ENCODE measurements at regions not wholly inside any gene's neighbourhood (a gene's known extent, or its start where the extent isn't known, plus 50 kb on each side); places are given as distances from the start of the nearest gene placed in this dataset.

GRCh38 chr2:144876013-144876412, 356.1 kb upstream of the ZEB2 start:
- DNase-seq (ENCODE audit: low read depth) = no peak

GRCh38 chr2:144875290-144875969, 355.5 kb upstream of the ZEB2 start:
- no peak for DNase-seq (ENCODE audit: low read depth)

- DNase-seq (ENCODE audit: low read depth) = no peak
Observed at GRCh38 chr2:144865670-144866069, 345.8 kb upstream of the ZEB2 start.

DNA sequence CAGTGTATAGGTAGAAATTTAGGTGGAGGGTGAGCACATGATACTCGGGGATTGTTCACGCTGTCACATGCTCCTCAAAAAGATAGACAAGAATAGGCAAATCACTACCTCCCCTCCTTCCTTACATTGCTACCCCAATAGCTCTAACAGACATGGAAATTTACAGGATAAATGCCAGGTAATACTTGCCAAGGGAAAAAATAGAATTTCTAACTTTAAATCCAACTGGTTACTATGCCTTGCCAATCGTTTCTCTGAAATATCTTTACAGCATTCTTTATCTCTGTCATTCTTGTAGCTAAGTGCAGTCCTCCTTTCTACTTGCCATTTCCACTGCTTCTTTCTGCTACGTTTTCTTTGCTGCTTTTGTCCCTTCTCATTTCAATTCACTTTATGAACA, 339.8 kb upstream of the ZEB2 start:
- no peak for DNase-seq (ENCODE audit: low read depth)

GRCh38 chr2:144858211-144858610, 338.3 kb upstream of the ZEB2 start:
- DNase-seq (ENCODE audit: low read depth) = no peak

- DNase-seq (ENCODE audit: low read depth) = no peak
Observed at GRCh38 chr2:144854596-144854995, 334.7 kb upstream of the ZEB2 start.

GRCh38 chr2:144849612-144850011, 329.7 kb upstream of the ZEB2 start:
- no peak for DNase-seq (ENCODE audit: low read depth)

GRCh38 chr2:144848423-144848822, 328.5 kb upstream of the ZEB2 start:
- no peak for DNase-seq (ENCODE audit: low read depth)

DNA sequence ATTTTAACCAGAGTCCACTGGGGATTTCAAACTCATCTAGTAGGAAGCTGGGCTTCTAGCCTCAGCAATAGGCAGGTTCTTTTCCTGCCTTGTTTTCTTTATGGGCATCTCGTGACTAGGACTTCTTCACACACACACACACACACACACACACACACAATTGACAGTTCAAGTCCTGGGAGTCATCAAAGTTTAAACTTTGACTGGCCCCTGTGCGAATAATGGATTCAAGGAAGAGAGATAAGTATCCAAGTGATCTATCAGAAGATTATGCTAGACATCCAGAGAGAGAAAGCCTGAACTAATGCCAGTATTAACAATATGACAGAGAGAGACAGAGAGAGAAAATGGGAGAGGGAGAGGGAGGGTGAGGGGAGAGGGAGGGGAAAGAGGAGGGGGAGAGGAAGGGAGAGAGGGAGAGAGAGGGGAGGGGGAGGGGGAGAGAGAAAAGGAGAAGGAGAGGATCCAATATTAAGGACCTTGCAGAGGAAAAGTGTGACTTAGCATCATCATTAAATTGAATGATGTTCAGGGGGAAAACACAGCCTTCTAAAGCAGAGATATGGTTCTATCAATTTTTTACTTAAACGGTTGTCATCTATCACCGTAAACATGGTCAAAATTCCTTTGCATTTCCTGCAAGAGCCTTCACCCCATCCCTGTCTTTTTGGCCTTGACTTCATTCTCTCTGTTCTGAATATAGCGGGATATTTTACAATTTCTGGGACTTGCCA, 327.6 kb upstream of the ZEB2 start:
- DNase-seq (ENCODE audit: low read depth) = no peak

GRCh38 chr2:144836635-144837350, 316.9 kb upstream of the ZEB2 start:
- DNase-seq (ENCODE audit: low read depth) = no peak

GRCh38 chr2:144835634-144836350, 315.9 kb upstream of the ZEB2 start:
- DNase-seq (ENCODE audit: low read depth) = no peak

DNA sequence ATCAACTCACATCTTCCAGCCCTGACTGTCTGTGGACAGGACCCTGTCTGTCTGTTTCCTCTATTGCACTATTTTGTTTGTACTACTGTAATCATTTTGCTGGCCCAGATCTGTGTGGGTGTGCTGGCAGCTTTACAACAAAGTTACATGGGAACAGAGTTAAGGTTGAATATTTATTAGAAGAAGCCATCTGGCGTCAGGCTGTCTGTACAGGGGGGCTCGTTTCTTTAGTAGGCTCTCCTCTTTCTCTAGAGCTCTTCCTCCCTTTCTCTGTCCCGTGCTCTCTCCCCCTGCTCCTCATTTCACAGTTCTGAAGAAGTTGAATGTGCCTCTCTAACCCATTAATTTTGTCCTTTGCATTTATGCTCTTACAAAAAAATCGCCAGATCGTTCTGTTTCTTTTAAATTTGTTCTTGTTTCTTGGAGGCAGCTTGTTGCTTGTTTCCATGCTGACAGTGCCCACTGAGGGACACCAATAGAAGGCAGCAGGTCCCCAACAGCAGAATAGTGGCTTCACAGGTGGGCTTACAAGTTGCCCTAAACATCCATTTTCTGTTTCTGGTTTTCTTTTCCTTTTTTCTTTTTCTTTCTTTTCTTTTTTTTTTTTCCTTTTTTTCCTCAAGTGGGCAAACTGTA, 315.2 kb upstream of the ZEB2 start:
- no peak for DNase-seq (ENCODE audit: low read depth)

GRCh38 chr2:144834363-144834762, 314.4 kb upstream of the ZEB2 start:
- DNase-seq (ENCODE audit: low read depth) = no peak

DNA sequence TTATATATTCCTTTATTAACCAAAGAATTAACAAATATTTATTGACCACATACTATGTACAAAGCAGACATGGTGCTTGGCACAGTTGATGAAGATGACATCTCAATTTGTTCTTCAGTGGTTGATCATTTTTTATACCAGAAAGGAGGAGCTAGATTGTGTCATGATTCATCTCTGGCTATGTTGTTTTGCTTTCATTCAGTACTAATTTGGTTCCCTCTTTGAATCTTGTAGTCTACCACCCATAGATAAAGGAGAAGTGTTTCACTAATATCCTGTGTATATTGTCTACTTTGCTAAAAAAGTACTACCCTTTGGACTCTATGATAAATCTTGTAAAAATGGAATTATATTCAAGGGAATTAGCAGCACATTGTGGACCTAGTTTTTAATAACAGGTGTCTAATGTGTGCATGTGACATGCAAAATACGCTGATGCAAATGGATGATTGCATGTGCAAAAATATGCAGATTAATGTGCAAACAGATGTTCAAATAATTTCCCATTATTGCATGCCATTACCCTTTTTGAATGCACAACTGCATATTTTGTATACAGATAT, 313.2 kb upstream of the ZEB2 start:
- no peak for DNase-seq (ENCODE audit: low read depth)

DNA sequence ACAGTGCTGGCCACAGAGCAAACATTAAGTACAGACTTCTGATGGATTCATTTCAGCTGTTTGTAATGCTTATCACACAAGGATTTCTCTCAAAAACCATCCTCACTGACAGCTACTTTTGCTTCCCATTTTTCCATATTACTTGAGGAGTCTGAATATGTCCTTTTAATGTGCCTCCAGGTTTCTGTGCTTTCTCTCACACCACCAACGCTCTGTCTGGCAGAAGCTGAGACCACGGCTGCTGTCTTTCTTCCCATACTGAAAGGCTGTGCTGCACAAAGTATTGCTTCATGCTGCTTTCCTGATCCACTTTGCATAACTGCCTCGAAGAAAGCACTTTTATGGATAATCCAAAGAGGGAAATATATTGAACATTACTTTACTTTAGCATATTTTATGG, 312.1 kb upstream of the ZEB2 start:
- DNase-seq (ENCODE audit: low read depth) = no peak

DNA sequence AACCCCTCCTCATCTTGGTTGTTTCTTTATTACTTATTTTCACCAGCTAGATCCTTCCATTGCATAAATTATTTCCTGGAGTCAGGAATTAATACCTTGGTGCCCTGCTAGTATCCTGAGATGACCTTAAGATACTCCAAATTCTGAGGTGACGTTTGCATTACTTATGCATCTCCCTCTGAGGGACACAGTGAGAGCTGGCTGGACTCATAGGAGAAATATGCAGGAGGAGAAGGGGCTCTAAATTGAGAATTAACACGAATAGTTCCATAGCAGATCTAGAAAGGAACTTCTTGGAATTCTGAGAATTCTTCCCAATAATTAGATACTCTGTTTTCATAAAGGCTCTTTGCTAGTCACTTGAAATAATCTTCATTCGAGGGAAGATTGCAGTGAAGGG, 310.6 kb upstream of the ZEB2 start:
- no peak for DNase-seq (ENCODE audit: low read depth)

DNA sequence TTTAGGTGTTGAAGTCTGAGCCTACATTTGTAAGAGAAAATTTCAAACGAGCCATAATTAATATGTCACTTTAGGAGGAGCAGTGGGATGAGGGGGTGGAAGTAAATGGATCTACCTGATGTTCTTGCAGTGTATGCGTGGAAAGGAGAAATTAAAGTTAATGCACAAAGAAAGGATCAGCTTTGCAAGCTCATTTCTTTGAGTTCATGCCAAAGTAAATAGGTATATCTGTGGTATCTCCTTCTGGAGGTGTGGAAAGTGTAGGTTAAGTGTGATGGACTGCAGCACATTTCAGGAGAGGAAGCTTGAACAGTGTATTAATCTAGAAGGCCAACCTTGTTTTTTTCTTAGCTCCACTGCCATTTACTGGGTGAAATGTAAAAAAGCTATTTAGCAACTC, 307.5 kb upstream of the ZEB2 start:
- DNase-seq (ENCODE audit: low read depth) = no peak

DNA sequence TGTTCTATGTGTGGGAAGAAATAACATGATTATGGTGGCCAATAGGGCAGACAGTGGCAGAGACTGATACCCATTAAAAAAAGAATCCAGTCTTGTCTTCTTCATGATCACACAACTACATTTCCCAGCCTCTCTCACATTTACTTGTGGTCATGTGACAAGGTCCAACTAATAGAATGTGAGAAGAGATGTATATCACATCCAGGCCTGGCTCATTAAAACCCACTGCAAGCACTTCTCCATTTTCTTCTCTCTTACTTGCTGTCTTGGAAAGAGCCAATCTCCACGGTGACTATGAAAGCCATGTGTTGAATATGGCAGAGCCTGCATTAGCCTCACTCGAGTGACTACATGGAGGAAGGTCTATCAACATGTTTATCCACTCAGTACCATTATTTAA, 306.2 kb upstream of the ZEB2 start:
- DNase-seq (ENCODE audit: low read depth) = no peak

- no peak for DNase-seq (ENCODE audit: low read depth)
Observed at GRCh38 chr2:144825331-144826020, 305.6 kb upstream of the ZEB2 start.

DNA sequence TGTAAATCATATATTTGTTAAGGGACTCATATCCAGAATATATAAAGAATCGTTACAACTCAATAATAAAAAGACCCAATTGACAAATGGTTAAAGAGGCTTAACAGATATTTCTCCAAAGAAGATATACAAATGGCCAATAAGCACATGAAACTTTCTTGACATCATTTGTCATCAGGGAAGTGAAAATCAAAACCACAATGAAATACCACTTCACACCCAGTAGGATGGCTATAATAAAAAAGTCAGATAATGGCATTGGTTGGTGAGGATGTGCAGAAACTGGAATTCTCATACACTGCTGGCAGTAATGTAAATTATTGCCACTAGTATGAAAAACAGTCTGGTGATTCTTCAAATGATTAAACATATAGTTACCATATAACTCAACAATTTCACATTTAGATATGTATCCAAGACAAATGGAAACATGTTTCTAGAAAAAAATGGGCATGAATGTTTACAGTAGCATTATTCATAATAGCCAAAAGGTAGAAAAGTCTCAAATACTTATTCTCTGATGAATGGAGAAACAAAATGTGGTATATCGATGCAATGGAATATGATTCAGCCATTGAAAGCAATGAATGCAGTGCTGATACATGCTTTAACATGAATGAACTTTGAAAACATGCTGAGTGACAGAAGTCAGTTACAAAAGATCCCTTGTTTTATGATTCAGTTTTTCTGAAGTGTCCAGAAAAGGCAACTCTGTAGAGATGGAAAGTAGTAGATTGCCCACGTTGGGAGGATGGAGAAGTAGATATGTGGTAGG, 304.6 kb upstream of the ZEB2 start:
- DNase-seq (ENCODE audit: low read depth) = no peak
